SH-SY5Y (cell line): ENCODE measurements at regions not wholly inside any gene's neighbourhood (a gene's known extent, or its start where the extent isn't known, plus 50 kb on each side); places are given as distances from the start of the nearest gene placed in this dataset.

Source experiments
- GATA2 ChIP-seq: IDR thresholded peaks from 2 replicates; pipeline ENCODE4 v1.6.1; 2011; ENCODE audit warnings: mild to moderate bottlenecking, low read depth, low read length
- GATA3 ChIP-seq: IDR thresholded peaks from 2 replicates; pipeline ENCODE4 v1.6.1; 2011; ENCODE audit warnings: low read depth, mild to moderate bottlenecking, low read length, moderate library complexity

- TF ChIP-seq GATA3 (no peak), GATA2 (no peak)
These were observed 289.5 kb upstream of the RGS6 start for GRCh38 chr14:71642715-71643114.

GRCh38 chr14:71645656-71646055 lies 286.6 kb upstream of the RGS6 start:
- TF ChIP-seq GATA2 (no peak), GATA3 (no peak)

- TF ChIP-seq GATA2 (no peak), GATA3 (no peak)
These were observed 285.7 kb upstream of the RGS6 start for GRCh38 chr14:71646518-71646917.

- TF ChIP-seq GATA3 (no peak), GATA2 (no peak)
These were observed 285.0 kb upstream of the RGS6 start for GRCh38 chr14:71647086-71647784.

GRCh38 chr14:71648725-71649124 lies 283.5 kb upstream of the RGS6 start:
- TF ChIP-seq GATA3 (no peak), GATA2 (no peak)

- TF ChIP-seq GATA2 (no peak), GATA3 (no peak)
These were observed 282.0 kb upstream of the RGS6 start for GRCh38 chr14:71650187-71650755.

GRCh38 chr14:71651228-71651627 lies 281.0 kb upstream of the RGS6 start:
- TF ChIP-seq GATA3 (no peak), GATA2 (no peak)

GRCh38 chr14:71652368-71652767 lies 279.9 kb upstream of the RGS6 start:
- TF ChIP-seq GATA3: no peak
- TF ChIP-seq GATA2: no peak

GRCh38 chr14:71654810-71655209 lies 277.4 kb upstream of the RGS6 start:
- TF ChIP-seq GATA3: no peak
- TF ChIP-seq GATA2: no peak

GRCh38 chr14:71658261-71658860 lies 273.9 kb upstream of the RGS6 start:
- TF ChIP-seq GATA3 (no peak), GATA2 (no peak)

- TF ChIP-seq GATA3: peak; percentile 55; the same call in 1 of the 2 replicates
- TF ChIP-seq GATA2: no peak
These were observed 273.1 kb upstream of the RGS6 start for GRCh38 chr14:71659159-71659558.

- TF ChIP-seq GATA2 (no peak), GATA3 (no peak)
These were observed 270.8 kb upstream of the RGS6 start for GRCh38 chr14:71661441-71661840.

- TF ChIP-seq GATA2: no peak
- no peak for TF ChIP-seq GATA3
These were observed 269.9 kb upstream of the RGS6 start for GRCh38 chr14:71662291-71662790.

- TF ChIP-seq GATA3 (no peak), GATA2 (no peak)
These were observed 267.1 kb upstream of the RGS6 start for GRCh38 chr14:71665157-71665556.

- TF ChIP-seq GATA3 (no peak), GATA2 (no peak)
These were observed 266.4 kb upstream of the RGS6 start for GRCh38 chr14:71665781-71666180.
